ENCODE measurements at regions not wholly inside any gene's neighbourhood (a gene's known extent, or its start where the extent isn't known, plus 50 kb on each side); places are given as distances from the start of the nearest gene placed in this dataset.

DNA sequence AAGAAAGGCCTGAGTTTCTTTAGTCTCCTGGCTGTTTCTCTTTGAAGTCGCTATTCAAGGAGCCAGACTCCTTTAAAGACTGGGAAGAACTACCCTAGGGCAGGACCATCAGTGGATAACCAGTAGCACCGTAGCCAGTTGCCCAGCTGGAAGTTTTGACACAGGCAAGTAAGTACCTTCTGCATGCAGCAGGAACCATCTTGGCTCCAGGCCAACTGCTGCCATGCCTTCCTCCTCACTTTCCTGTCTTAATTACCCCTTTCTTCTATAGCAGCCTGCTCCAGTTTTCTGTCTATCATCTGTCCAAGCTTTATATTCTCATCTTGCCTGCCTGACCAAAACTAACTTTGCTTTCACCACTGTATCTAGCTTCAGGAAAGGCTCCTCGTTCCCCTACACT is 149.7 kb upstream of the SV2C start:
- TF ChIP-seq ASH2L (IDR thresholded peaks at IDR 0.05; ENCODE audit: borderline replicate concordance, low read depth) (no peak), EZH2 (IDR thresholded peaks at IDR 0.05; ENCODE audit: borderline replicate concordance, control insufficient read depth, low read depth, low read length) (no peak), POLR2AphosphoS5 (IDR thresholded peaks at IDR 0.05; ENCODE audit: low read length) (no peak)
- TF ChIP-seq, protein P1, sequence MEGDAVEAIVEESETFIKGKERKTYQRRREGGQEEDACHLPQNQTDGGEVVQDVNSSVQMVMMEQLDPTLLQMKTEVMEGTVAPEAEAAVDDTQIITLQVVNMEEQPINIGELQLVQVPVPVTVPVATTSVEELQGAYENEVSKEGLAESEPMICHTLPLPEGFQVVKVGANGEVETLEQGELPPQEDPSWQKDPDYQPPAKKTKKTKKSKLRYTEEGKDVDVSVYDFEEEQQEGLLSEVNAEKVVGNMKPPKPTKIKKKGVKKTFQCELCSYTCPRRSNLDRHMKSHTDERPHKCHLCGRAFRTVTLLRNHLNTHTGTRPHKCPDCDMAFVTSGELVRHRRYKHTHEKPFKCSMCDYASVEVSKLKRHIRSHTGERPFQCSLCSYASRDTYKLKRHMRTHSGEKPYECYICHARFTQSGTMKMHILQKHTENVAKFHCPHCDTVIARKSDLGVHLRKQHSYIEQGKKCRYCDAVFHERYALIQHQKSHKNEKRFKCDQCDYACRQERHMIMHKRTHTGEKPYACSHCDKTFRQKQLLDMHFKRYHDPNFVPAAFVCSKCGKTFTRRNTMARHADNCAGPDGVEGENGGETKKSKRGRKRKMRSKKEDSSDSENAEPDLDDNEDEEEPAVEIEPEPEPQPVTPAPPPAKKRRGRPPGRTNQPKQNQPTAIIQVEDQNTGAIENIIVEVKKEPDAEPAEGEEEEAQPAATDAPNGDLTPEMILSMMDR (IDR thresholded peaks at IDR 0.05 in 2 of 3, conservative IDR thresholded peaks at IDR 0.05 in 1 of 3; ENCODE audit: control insufficient read depth in 2 of 3, extremely low read depth in 1 of 3, insufficient read depth in 1 of 3, low read depth in 3 of 3, low read length in 3 of 3), result no peak
